Heart right ventricle (tissue), 16 donors: ENCODE measurements at regions not wholly inside any gene's neighbourhood (a gene's known extent, or its start where the extent isn't known, plus 50 kb on each side); places are given as distances from the start of the nearest gene placed in this dataset.

Experiments used
- ATAC-seq, 8 donors: fragments of 200-7000 bp; cut with Tn5 transposase; one replicate each; pipeline ENCODE4 v1.9.1; 2020; ENCODE audit warnings: mild to moderate bottlenecking in 8 of 8, moderate library complexity in 8 of 8, moderate number of reproducible peaks in 1 of 8
- DNase-seq, 2 donors: peaks; one replicate each; pipeline ENCODE4 v3.0.0-alpha.2; 2020
- H3K27ac ChIP-seq, 10 donors: fragments of 200-600 bp; sonication (generic) in 2 of 10; one replicate each; pipeline versions ENCODE4 v1.5.0 to v1.8.0; 2020 to 2022; ENCODE audit warnings: mild to moderate bottlenecking in 3 of 10
- H3K27me3 ChIP-seq, 7 donors: fragments of 200-600 bp; one replicate each; pipeline ENCODE4 v1.8.0; 2021 to 2022; ENCODE audit warnings: mild to moderate bottlenecking in 2 of 7
- H3K36me3 ChIP-seq, 9 donors: fragments of 200-600 bp; sonication (generic) in 1 of 9; one replicate each; pipeline versions ENCODE4 v1.5.0 to v1.8.0; 2020 to 2022; ENCODE audit warnings: mild to moderate bottlenecking in 2 of 9
- H3K4me1 ChIP-seq, 9 donors: fragments of 200-600 bp; sonication (generic) in 1 of 9; one replicate each; pipeline versions ENCODE4 v1.5.0 to v1.8.0; 2020 to 2022; ENCODE audit warnings: mild to moderate bottlenecking in 4 of 9
- H3K4me3 ChIP-seq, 10 donors: fragments of 200-600 bp; sonication (generic) in 2 of 10; one replicate each; pipeline versions ENCODE4 v1.5.0 to v1.8.0; 2020 to 2022; ENCODE audit warnings: mild to moderate bottlenecking in 7 of 10, moderate library complexity in 2 of 10
- H3K9me3 ChIP-seq, 11 donors: fragments of 200-600 bp in 10 of 11; sonication (generic) in 2 of 11; one replicate each; pipeline versions ENCODE4 v1.5.0 to v1.8.0; 2013 to 2022; ENCODE audit warnings: mild to moderate bottlenecking in 2 of 11, control low read depth in 1 of 11, moderate library complexity in 1 of 11
- WGBS, 2 donors: extraction: QIAGEN DNeasy Blood & Tissue Kit; methylation state at CpG; one replicate each; pipeline ENCODE4 v1.1.7; 2013; ENCODE audit warnings: inconsistent platforms in 1 of 2; 5-methylcytosine and 5-hydroxymethylcytosine counted together
- intact Hi-C, 10 donors: fragments of 100-400 bp; cut with DNase I; formaldehyde crosslinking; loops; one replicate each; pipeline versions ENCODE4 v1.11.1 to v1.14.2; 2022
- TF ChIP-seq, protein P1 (sequence below), 9 donors: fragments of 200-600 bp; sonication (generic) in 2 of 9; IDR thresholded peaks; one replicate each; pipeline versions ENCODE4 v1.5.0 to v1.8.0; 2021 to 2022; ENCODE audit warnings: antibody characterized with exemption in 9 of 9, mild to moderate bottlenecking in 5 of 9, moderate library complexity in 1 of 9
- donor health status: Arrhythmogenic right ventricular cardiomyopathy.
- donor health status: ischemic (EF 13 %, LVEDD 7.1; RV severe dilation, severe dysfunction).
- donor health status: healthy with polysubstance abuse.
- donor health status: DM: no; HTN: yes; CAD: no.
- donor health status: DM: no; HTN: no; CAD: no.
- donor health status: ischemic (EF 25% LVEDD 6.9; RV normal size, moderate dysfunction).
- donor health status: ischemic (EF 25% LVEDD 5.7; RV mildly dilated, moderate dysfunction).
- donor health status: healthy.
- donor health status: DM: yes; HTN: yes; CAD: no.
- donor health status: Ischemic cardiomyopathy.
- donor health status: ischemic (EF 35%, LVEDD 5.7; RV mildly dilated, moderate dysfunction).
- donor health status: nonischemic (EF 11% LVEDD 7.7; RV severe dilation, severe dysfunction).
- donor health status: DM: yes; HTN: yes; CAD: no.
- donor health status: PGD.
- donor health status: ischemic (EF 29% LVEDD 5.4; RV normal size, mild dysfunction).
- donor health status: nonischemic (EF 23%, LVEDD 6.1; RV moderate dilation, normal function).

DNA sequence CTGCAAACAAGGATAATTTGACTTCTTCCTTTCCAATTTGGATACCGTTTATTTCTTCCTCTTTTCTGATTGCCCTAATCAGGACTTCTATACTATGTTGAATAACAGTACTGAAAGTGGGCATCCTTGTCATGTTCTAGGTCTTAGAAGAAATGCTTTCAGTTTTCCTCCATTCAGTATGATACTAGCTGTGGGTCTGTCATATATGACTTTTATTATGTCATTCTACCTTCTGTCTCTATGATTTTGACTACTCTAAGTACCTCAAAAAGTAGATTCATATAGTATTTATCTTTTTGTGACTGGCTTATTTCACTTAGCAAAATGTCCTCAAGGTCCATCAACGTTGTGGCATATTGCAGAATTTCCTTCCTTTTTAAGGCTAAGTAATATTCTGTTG lies 111.5 kb upstream of the RBBP6 start:
- intact Hi-C loops: no loop called here
- WGBS, 2 donors: 62 to 79% methylated on average over 2 of the region's 2 CpGs
- no peak for ATAC-seq

DNA sequence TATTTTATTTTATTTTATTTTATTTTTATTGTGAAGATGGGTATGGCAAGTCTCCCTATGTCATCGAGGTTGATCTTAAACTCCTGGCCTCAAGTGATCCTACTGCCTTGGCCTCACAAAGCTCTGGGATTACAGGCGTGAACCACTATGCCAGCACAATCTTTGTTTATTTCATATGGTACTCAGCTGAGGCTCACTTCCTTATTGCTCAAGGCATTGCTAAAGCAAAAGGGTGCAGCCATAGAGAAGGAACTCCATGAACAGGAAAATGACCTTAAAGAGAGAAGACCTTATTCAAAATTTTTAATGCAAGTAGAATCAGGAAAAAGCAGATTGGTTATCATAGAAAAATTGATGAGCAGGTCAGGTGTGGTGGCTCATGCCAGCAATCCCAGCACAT lies 110.6 kb upstream of the RBBP6 start:
- 69 to 89% methylated on average over 2 of the region's 2 CpGs for WGBS, 2 donors
- ATAC-seq (no peak), DNase-seq (no peak)
- TF ChIP-seq, protein P1, sequence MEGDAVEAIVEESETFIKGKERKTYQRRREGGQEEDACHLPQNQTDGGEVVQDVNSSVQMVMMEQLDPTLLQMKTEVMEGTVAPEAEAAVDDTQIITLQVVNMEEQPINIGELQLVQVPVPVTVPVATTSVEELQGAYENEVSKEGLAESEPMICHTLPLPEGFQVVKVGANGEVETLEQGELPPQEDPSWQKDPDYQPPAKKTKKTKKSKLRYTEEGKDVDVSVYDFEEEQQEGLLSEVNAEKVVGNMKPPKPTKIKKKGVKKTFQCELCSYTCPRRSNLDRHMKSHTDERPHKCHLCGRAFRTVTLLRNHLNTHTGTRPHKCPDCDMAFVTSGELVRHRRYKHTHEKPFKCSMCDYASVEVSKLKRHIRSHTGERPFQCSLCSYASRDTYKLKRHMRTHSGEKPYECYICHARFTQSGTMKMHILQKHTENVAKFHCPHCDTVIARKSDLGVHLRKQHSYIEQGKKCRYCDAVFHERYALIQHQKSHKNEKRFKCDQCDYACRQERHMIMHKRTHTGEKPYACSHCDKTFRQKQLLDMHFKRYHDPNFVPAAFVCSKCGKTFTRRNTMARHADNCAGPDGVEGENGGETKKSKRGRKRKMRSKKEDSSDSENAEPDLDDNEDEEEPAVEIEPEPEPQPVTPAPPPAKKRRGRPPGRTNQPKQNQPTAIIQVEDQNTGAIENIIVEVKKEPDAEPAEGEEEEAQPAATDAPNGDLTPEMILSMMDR (IDR thresholded peaks at IDR 0.05): no peak
- H3K27me3 ChIP-seq: peaks cover 0 to 14% (median 3%) of the 10 kb centered on the region in 7 donors
- H3K27ac ChIP-seq: no peak overlapping the region
- H3K36me3 ChIP-seq: no peaks in the 10 kb centered on the region
- peaks cover 0 to 8% (median 0%) of the 10 kb centered on the region in 11 donors for H3K9me3 ChIP-seq
- intact Hi-C loops: no loop called here
- no peaks in the 10 kb centered on the region for H3K4me1 ChIP-seq
- H3K4me3 ChIP-seq: no peak overlapping the region

More for the DNA sequence above, 111.5 kb upstream of the RBBP6 start:
- no peak for DNase-seq
- H3K27me3 ChIP-seq: peaks cover 0 to 14% (median 0%) of the 10 kb centered on the region in 7 donors
- no peak overlapping the region for H3K27ac ChIP-seq
- TF ChIP-seq, protein P1 (IDR thresholded peaks at IDR 0.05): no peak
- H3K4me1 ChIP-seq: no peaks in the 10 kb centered on the region
- no peak overlapping the region for H3K4me3 ChIP-seq
- peaks cover 0 to 8% (median 0%) of the 10 kb centered on the region in 11 donors for H3K9me3 ChIP-seq
- no peaks in the 10 kb centered on the region for H3K36me3 ChIP-seq

GRCh38 chr16:24430954-24431760 lies 108.2 kb upstream of the RBBP6 start:
- H3K4me1 ChIP-seq: no peaks in the 10 kb centered on the region
- TF ChIP-seq, protein P1 (IDR thresholded peaks at IDR 0.05): no peak
- peaks cover 0 to 7% (median 0%) of the 10 kb centered on the region in 11 donors for H3K9me3 ChIP-seq
- no peaks in the 10 kb centered on the region for H3K36me3 ChIP-seq
- H3K27ac ChIP-seq: no peak overlapping the region
- no peak for ATAC-seq
- no peak for DNase-seq
- 76 to 79% methylated on average over 6 of the region's 6 CpGs for WGBS, 2 donors
- intact Hi-C loops: no loop called here
- no peak overlapping the region for H3K4me3 ChIP-seq
- peaks cover 0 to 14% (median 3%) of the 10 kb centered on the region in 7 donors for H3K27me3 ChIP-seq

GRCh38 chr16:24433706-24434105 lies 105.7 kb upstream of the RBBP6 start:
- intact Hi-C loops: no loop called here
- Histone ChIP-seq H3K9me3 (peaks cover 0 to 5% (median 0%) of the 10 kb centered on the region in 11 donors), H3K36me3 (no peaks in the 10 kb centered on the region), H3K4me1 (no peaks in the 10 kb centered on the region), H3K27me3 (peaks cover 0 to 14% (median 0%) of the 10 kb centered on the region in 7 donors), H3K4me3 (no peak overlapping the region), H3K27ac (no peak overlapping the region)
- 56 to 64% methylated on average over 2 of the region's 2 CpGs for WGBS, 2 donors
- ATAC-seq (no peak), DNase-seq (no peak)
- TF ChIP-seq, protein P1 (IDR thresholded peaks at IDR 0.05): no peak
